HG03575 (cell line): ENCODE measurements at regions not wholly inside any gene's neighbourhood (a gene's known extent, or its start where the extent isn't known, plus 50 kb on each side); places are given as distances from the start of the nearest gene placed in this dataset.
"Not testable (repeated sequence)": the region's sequence is repeated elsewhere in the genome, so short reads cannot be mapped to it uniquely, and the experiment has no call there.

ENCODE experiments used
- ATAC-seq: cut with Tn5 transposase; IDR thresholded peaks from one replicate; pipeline ENCODE4 v1.9.1; 2021; ENCODE audit not compliant: unreplicated experiment, insufficient number of reproducible peaks, low FRiP score; ENCODE audit errors: extremely low read depth

DNA sequence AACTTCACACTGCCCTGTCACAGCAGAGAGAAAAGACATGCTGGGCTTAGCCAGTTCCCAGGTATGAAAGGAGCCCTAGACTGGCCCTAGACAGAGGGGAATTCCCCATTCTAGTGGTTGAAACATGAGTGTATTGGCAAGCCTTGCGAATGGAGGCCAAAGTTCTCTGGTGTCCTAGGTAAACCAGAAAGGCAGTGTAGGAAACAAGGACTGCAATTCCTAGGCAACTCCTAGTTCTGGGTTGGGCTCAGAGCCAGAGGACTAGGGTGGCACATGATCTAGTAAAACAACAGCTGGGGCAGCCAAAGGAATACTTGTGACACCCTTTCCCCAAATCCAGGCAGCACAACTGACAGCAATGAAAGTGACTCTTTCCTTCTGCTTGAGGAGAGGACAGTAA is 265.0 kb upstream of the EPHA7 start:
- ATAC-seq = no peak

DNA sequence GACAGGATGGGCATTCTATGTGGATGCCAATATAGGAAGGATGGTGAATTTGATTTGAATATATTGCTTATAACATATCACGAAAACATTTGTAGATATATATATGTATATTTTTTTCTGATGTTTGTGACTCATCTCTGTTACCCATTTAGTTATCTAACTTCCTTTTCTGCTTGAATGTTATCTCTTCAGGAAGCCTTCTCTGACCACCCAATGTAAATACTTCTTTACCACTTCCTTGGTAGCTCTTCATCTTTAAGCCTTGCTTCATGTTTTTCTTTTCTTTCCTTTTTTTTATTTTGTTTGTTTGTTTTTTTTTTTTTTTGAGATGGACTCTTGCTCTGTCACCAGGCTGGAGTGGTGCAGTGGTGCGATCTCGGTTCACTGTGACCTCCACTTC is 260.5 kb upstream of the EPHA7 start:
- ATAC-seq = no peak

- ATAC-seq = no peak
These were observed 259.6 kb upstream of the EPHA7 start for GRCh38 chr6:93678841-93679454.

GRCh38 chr6:93677264-93677965 is 258.1 kb upstream of the EPHA7 start:
- ATAC-seq = no peak

GRCh38 chr6:93676581-93676980 is 257.2 kb upstream of the EPHA7 start:
- ATAC-seq = no peak

DNA sequence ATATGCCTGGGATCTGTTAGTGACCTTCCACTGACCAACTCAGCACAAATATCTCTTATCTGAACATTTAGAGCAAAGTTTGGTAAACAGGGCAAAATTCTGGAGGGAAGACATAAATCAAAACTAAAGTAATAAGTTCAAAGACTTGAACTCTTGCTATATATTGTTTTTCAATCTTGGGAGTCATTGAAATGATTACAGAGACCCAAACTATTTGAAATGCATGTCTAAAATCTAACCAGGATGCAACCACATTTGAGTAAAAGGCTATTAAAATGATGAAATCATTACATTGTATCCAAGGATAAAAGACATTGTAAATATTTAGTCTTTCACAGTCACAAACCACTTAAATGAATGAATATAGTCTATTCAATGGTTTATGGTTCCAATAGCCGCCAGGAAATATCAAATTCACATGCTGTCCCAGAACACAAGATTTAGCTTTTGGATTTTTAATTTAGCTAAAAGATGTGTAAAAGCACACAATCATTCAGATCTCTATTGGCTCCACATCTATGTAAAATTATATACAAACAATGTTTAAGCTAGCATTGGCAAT is 256.6 kb upstream of the EPHA7 start:
- no peak for ATAC-seq

- ATAC-seq = no peak
These were observed 243.8 kb upstream of the EPHA7 start for GRCh38 chr6:93663111-93663510.

GRCh38 chr6:93654548-93654947 is 235.2 kb upstream of the EPHA7 start:
- no peak for ATAC-seq

DNA sequence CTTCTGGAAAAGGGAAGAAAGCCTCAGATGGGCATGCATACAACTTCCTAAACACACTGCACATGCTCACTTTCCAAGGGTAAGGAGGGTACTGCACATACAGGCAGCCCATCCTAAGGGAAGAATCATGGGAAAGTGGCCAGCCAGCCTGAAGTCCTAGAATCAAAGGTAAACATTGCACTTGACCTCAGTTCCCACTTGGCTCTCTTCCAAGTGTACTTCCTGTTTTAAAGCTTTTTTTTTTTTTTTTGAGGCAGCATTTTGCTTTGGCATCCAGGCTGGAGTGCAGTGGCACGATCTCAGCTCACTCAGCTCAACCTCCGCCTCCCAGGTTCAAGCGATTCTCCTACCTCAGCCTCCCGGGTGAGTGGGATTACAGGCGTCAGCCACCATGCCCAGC is 225.3 kb upstream of the EPHA7 start:
- ATAC-seq = no peak

DNA sequence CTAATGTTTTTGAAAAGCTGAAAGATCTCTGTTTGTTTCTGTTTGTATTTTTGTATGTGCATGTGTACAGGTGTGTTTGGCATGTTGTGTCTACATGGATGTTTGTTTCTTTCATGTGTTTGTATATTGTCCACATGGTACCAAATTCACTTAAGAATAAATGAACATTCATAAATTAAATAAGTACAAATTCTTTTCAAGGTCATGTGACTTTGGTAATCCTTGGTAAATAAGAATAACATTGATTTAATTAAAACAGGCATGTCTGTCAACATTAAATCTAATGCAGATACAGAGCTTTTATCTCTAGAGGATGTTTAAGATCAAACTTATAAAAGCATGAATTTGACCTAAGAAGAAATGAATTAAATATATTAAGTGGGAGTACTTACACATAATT is 219.8 kb upstream of the EPHA7 start:
- no peak for ATAC-seq

DNA sequence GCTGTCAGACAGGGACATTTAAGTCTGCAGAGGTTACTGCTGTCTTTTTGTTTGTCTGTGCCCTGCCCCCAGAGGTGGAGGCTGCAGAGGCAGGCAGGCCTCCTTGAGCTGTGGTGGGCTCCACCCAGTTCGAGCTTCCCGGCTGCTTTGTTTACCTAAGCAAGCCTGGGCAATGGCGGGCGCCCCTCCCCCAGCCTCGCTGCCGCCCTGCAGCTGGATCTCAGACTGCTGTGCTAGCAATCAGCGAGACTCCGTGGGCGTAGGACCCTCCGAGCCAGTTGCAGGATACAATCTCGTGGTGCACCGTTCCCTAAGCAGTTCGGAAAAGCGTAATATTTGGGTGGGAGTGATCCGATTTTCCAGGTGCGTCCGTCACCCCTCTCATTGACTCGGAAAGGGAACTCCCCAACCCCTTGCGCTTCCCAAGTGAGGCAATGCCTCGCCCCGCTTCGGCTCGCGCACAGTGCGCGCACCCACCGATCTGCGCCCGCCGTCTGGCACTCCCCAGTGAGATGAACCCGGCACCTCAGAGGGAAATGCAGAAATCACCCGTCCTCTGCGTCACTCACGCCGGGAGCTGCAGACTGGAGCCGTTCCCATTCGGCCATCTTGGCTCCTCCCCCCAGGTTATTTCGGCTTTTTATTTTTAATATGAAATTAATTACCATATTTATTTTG is 217.8 kb upstream of the EPHA7 start:
- ATAC-seq = not testable (repeated sequence)

- no peak for ATAC-seq
These were observed 205.0 kb upstream of the EPHA7 start for GRCh38 chr6:93624408-93624807.

- ATAC-seq = no peak
These were observed 202.1 kb upstream of the EPHA7 start for GRCh38 chr6:93621442-93621841.

- no peak for ATAC-seq
These were observed 185.6 kb upstream of the EPHA7 start for GRCh38 chr6:93604951-93605350.

DNA sequence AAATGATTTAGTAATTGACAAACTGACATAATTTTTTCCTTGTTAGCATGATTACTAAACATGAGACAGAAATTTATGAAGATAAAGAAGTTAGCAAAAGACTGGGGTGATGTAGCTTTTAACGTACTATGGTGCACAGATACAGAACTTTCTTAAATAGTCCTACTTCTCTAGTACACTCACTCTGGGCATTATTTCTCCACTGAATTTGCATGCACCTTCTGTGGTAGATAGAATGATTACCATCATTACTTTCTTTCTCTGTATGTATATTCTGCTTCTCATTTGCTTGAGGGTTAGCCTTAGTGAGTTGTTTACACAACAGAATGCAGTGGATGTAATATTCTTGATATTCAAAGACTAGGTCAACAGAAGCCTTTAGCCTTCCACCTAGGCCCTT is 173.1 kb upstream of the EPHA7 start:
- ATAC-seq = no peak

DNA sequence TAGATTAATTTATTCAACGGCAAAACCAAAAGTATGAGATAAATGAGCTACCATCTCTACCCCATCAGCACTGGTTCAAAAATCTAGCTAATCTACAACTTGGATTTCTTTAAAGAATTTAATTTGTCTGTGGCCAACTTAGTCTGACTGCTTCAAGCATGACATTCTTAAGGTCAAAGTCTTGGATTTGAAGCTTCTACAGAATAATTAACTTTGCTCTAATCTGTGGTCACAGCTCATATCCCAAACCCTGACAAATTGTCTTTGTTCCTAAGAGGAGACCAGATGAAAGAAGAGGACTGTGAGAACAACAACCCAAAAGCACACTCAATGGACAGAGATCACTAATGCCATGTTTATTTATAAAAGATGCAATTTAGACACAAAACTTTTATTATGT is 166.9 kb upstream of the EPHA7 start:
- no peak for ATAC-seq

GRCh38 chr6:93584300-93584699 is 164.9 kb upstream of the EPHA7 start:
- no peak for ATAC-seq

DNA sequence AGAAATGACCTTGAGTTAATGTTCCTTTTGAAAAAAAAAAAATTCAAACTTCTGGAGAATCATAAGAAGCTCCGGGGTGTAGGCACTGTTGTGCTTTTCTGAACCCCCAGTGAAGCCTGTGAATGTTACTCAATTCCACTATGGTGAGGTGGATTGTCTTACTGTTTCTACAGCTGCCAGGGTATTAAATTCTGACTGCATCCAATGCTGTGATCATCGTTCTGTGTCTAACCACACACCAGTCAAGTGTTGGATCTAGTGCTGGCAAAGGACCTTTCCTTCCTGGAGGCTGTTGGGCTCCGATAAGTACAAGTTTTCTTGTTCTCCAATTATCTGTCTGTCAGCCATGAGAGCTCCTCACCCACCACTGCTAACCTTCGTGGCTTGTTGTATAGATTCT is 162.0 kb upstream of the EPHA7 start:
- ATAC-seq = no peak

GRCh38 chr6:93580446-93580845 is 161.1 kb upstream of the EPHA7 start:
- ATAC-seq = no peak
